ENCODE measurements at regions not wholly inside any gene's neighbourhood (a gene's known extent, or its start where the extent isn't known, plus 50 kb on each side); places are given as distances from the start of the nearest gene placed in this dataset.
A peak's percentile ranks its signal among the peaks of the same experiment; 100 is the strongest.

- DNase-seq (ENCODE audit: low read depth, low spot score), result no peak
- H3K4me3 ChIP-seq (ENCODE audit: low read length), result no peak overlapping the region
Observed at GRCh38 chr16:35748621-35749252, 2289.3 kb downstream of the TP53TG3F start.

GRCh38 chr16:35749253-35750141, 2290.1 kb downstream of the TP53TG3F start:
- H3K4me3 ChIP-seq (ENCODE audit: low read length), result no peak overlapping the region
- no peak for DNase-seq (ENCODE audit: low read depth, low spot score)

GRCh38 chr16:35750157-35750689, 2290.8 kb downstream of the TP53TG3F start:
- no peak for DNase-seq (ENCODE audit: low read depth, low spot score)
- H3K4me3 ChIP-seq (ENCODE audit: low read length), result no peak overlapping the region

GRCh38 chr16:35750701-35751104, 2291.3 kb downstream of the TP53TG3F start:
- no peak overlapping the region for H3K4me3 ChIP-seq (ENCODE audit: low read length)
- DNase-seq (ENCODE audit: low read depth, low spot score), result no peak

- no peak for DNase-seq (ENCODE audit: low read depth, low spot score)
- no peak overlapping the region for H3K4me3 ChIP-seq (ENCODE audit: low read length)
Observed at GRCh38 chr16:35751191-35751941, 2292.0 kb downstream of the TP53TG3F start.

GRCh38 chr16:35752012-35752772, 2292.8 kb downstream of the TP53TG3F start:
- DNase-seq (ENCODE audit: low read depth, low spot score), result no peak
- no peak overlapping the region for H3K4me3 ChIP-seq (ENCODE audit: low read length)

GRCh38 chr16:35752773-35753558, 2293.6 kb downstream of the TP53TG3F start:
- DNase-seq (ENCODE audit: low read depth, low spot score), result no peak
- H3K4me3 ChIP-seq (ENCODE audit: low read length), result no peak overlapping the region

- no peak overlapping the region for H3K4me3 ChIP-seq (ENCODE audit: low read length)
- no peak for DNase-seq (ENCODE audit: low read depth, low spot score)
Observed at GRCh38 chr16:35753559-35754390, 2294.4 kb downstream of the TP53TG3F start.

GRCh38 chr16:35754391-35755369, 2295.3 kb downstream of the TP53TG3F start:
- no peak for DNase-seq (ENCODE audit: low read depth, low spot score)
- H3K4me3 ChIP-seq (ENCODE audit: low read length), result no peak overlapping the region

- no peak overlapping the region for H3K4me3 ChIP-seq (ENCODE audit: low read length)
- DNase-seq (ENCODE audit: low read depth, low spot score), result no peak
Observed at GRCh38 chr16:35788381-35788780, 2329.0 kb downstream of the TP53TG3F start.

GRCh38 chr16:35792516-35793285, 2333.3 kb downstream of the TP53TG3F start:
- H3K4me3 ChIP-seq (ENCODE audit: low read length), result no peak overlapping the region
- DNase-seq (ENCODE audit: low read depth, low spot score), result no peak

GRCh38 chr16:35793601-35794000, 2334.2 kb downstream of the TP53TG3F start:
- DNase-seq (ENCODE audit: low read depth, low spot score), result no peak
- H3K4me3 ChIP-seq (ENCODE audit: low read length), result no peak overlapping the region

GRCh38 chr16:35794896-35795295, 2335.5 kb downstream of the TP53TG3F start:
- H3K4me3 ChIP-seq (ENCODE audit: low read length), result no peak overlapping the region
- DNase-seq (ENCODE audit: low read depth, low spot score), result no peak

- no peak for DNase-seq (ENCODE audit: low read depth, low spot score)
Observed at GRCh38 chr16:35795361-35796029, 2336.1 kb downstream of the TP53TG3F start.

GRCh38 chr16:35797811-35798210, 2338.4 kb downstream of the TP53TG3F start:
- no peak overlapping the region for H3K4me3 ChIP-seq (ENCODE audit: low read length)
- DNase-seq (ENCODE audit: low read depth, low spot score), result peak; percentile 26

More at GRCh38 chr16:35795361-35796029, 2336.1 kb downstream of the TP53TG3F start:
- no peak overlapping the region for H3K4me3 ChIP-seq (ENCODE audit: low read length)
